Endothelial cell of umbilical vein (primary cell): ENCODE measurements at regions not wholly inside any gene's neighbourhood (a gene's known extent, or its start where the extent isn't known, plus 50 kb on each side); places are given as distances from the start of the nearest gene placed in this dataset.

Experiments
- EZH2 ChIP-seq: IDR thresholded peaks from 2 replicates; pipeline ENCODE4 v1.6.1; 2012; ENCODE audit warnings: borderline replicate concordance, low read depth, mild to moderate bottlenecking, moderate library complexity, low read length, inconsistent platforms; ENCODE audit not compliant: severe bottlenecking
- GATA2 ChIP-seq: IDR thresholded peaks from 2 replicates; pipeline ENCODE4 v1.7.0; 2011; ENCODE audit warnings: low read depth, mild to moderate bottlenecking, moderate library complexity, mixed read lengths, low read length; ENCODE audit not compliant: insufficient read length, insufficient read depth
- POLR2A ChIP-seq: IDR thresholded peaks from 2 replicates; pipeline ENCODE4 v1.6.1; 2012; ENCODE audit warnings: low read depth, mild to moderate bottlenecking, control low read depth, low read length
- POLR2AphosphoS5 ChIP-seq: IDR thresholded peaks from 2 replicates; pipeline ENCODE4 v1.6.1; 2012; ENCODE audit warnings: low read depth, mild to moderate bottlenecking, control low read depth, low read length, moderate library complexity; ENCODE audit not compliant: insufficient read depth
- TF ChIP-seq, protein P1 (sequence below), 2 donors: IDR thresholded peaks; 1 replicate in 1 of 2; 2 replicates in 1 of 2; pipeline ENCODE4 v1.5.1; 2011; ENCODE audit warnings: low read length in 2 of 2, mild to moderate bottlenecking in 2 of 2, moderate library complexity in 2 of 2, control low read depth in 1 of 2, inconsistent platforms in 1 of 2, low read depth in 1 of 2; ENCODE audit not compliant: insufficient read depth in 1 of 2; ENCODE audit errors: extremely low read depth in 1 of 2
- TF ChIP-seq, protein P2 (sequence below): IDR thresholded peaks from 2 replicates; pipeline ENCODE4 v1.6.1; 2011; ENCODE audit not compliant: insufficient read depth, insufficient read length

DNA sequence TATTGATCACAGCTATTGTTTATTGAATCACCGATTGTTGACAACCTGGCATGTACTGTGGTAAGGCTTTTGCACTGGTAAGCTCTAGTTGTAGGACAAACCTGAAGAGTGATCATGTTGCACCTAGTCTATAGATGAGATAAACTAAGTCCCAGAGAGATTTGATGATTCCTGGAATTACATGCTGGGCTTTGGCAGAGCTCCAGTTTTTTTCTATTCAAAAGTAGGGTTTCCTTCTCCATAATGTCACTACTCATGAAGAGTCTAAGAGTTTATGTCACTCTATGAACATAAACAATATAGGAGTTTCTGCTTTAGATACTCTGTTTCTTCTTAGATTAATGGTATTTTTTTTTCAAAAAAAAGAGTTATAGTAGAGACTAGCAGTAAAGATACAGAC lies 72.0 kb downstream of the BMP4 start:
- TF ChIP-seq, protein P1, sequence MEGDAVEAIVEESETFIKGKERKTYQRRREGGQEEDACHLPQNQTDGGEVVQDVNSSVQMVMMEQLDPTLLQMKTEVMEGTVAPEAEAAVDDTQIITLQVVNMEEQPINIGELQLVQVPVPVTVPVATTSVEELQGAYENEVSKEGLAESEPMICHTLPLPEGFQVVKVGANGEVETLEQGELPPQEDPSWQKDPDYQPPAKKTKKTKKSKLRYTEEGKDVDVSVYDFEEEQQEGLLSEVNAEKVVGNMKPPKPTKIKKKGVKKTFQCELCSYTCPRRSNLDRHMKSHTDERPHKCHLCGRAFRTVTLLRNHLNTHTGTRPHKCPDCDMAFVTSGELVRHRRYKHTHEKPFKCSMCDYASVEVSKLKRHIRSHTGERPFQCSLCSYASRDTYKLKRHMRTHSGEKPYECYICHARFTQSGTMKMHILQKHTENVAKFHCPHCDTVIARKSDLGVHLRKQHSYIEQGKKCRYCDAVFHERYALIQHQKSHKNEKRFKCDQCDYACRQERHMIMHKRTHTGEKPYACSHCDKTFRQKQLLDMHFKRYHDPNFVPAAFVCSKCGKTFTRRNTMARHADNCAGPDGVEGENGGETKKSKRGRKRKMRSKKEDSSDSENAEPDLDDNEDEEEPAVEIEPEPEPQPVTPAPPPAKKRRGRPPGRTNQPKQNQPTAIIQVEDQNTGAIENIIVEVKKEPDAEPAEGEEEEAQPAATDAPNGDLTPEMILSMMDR (IDR thresholded peaks at IDR 0.05; ENCODE audit: extremely low read depth in 1 of 2, insufficient read depth in 1 of 2, low read depth in 1 of 2, low read length in 2 of 2): no peak
- TF ChIP-seq EZH2: no peak
- TF ChIP-seq POLR2A: no peak
- no peak for TF ChIP-seq GATA2
- no peak for TF ChIP-seq POLR2AphosphoS5
- TF ChIP-seq, protein P2, sequence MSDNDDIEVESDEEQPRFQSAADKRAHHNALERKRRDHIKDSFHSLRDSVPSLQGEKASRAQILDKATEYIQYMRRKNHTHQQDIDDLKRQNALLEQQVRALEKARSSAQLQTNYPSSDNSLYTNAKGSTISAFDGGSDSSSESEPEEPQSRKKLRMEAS: no peak
